ENCODE measurements at regions not wholly inside any gene's neighbourhood (a gene's known extent, or its start where the extent isn't known, plus 50 kb on each side); places are given as distances from the start of the nearest gene placed in this dataset.
A peak's percentile ranks its signal among the peaks of the same experiment; 100 is the strongest.

GRCh38 chr15:81502439-81502838 is 128.4 kb upstream of the TMC3 start:
- no peak overlapping the region for H3K4me2 ChIP-seq
- no peaks in the 10 kb centered on the region for H3K27me3 ChIP-seq (ENCODE audit: insufficient read depth)
- DNase-seq: no peak
- no peaks in the 10 kb centered on the region for H4K20me1 ChIP-seq (ENCODE audit: insufficient read depth)
- H3F3A ChIP-seq (replicated peaks; ENCODE audit: insufficient read depth): peaks cover 21% of the 10 kb centered on the region
- H3K4me3 ChIP-seq (ENCODE audit: low read depth in 2 of 2, low read length in 1 of 2): no peak overlapping the region
- no peak overlapping the region for H2AFZ ChIP-seq (ENCODE audit: low read depth)
- POLR2A ChIA-PET: no interaction called here
- TF ChIP-seq MEF2A (IDR thresholded peaks at IDR 0.05; ENCODE audit: borderline replicate concordance, low read depth): 0 out of 2 replicates have a peak, but pooled peaks have one; percentile 16
- no peak for TF ChIP-seq ZBTB33 (IDR thresholded peaks at IDR 0.05; ENCODE audit: borderline replicate concordance, low read depth)
- 51% methylated on average over 4 of the region's 4 CpGs for WGBS (ENCODE audit: low lambda C conversion rate)
- no peaks in the 10 kb centered on the region for H3K36me3 ChIP-seq (replicated peaks in 1 of 2; ENCODE audit: control insufficient read depth in 1 of 2, insufficient read depth in 2 of 2, low read length in 1 of 2)
- H3K9me2 ChIP-seq: no peaks in the 10 kb centered on the region
- H3K79me2 ChIP-seq (ENCODE audit: insufficient read depth): no peaks in the 10 kb centered on the region
- H3K9ac ChIP-seq: no peak overlapping the region
- H3K9me3 ChIP-seq: no peaks in the 10 kb centered on the region
- H3K4me1 ChIP-seq (ENCODE audit: control insufficient read depth in 1 of 2, insufficient read depth in 2 of 2, low read depth in 1 of 2, low read length in 1 of 2): peaks cover 0 to 5% of the 10 kb centered on the region in 2 experiments; a peak in 1 of 4 replicates
- CTCF ChIA-PET: interaction anchor here (1.3 kb wide), 1 partner anchor 10 kb away, joined by 5 read pairs; no protein-coding TSS in a partner anchor
- H3K27ac ChIP-seq (ENCODE audit: low read depth in 2 of 2, low read length in 1 of 2): peak overlapping the region in 1 of 2 experiments; percentile 88; a peak in 2 of 4 replicates

GRCh38 chr15:81500081-81500480 is 126.1 kb upstream of the TMC3 start:
- DNase-seq: no peak
- no peaks in the 10 kb centered on the region for H3K9me3 ChIP-seq
- ChIA-PET CTCF (interaction anchor here (1.1 kb wide), 1 partner anchor 20 kb away, joined by 3 read pairs; no protein-coding TSS in a partner anchor), POLR2A (no interaction called here)
- no peak overlapping the region for H2AFZ ChIP-seq (ENCODE audit: low read depth)
- TF ChIP-seq NRF1 (IDR thresholded peaks at IDR 0.05; ENCODE audit: low read depth, low read length) (no peak), SIN3A (IDR thresholded peaks at IDR 0.05; ENCODE audit: borderline replicate concordance, low read depth, low read length) (no peak), GABPA (IDR thresholded peaks at IDR 0.05; ENCODE audit: low read depth) (no peak), FOXM1 (IDR thresholded peaks at IDR 0.05; ENCODE audit: low read depth) (no peak), RAD21 (IDR thresholded peaks at IDR 0.05; ENCODE audit: low read length) (no peak), TEAD4 (IDR thresholded peaks at IDR 0.05; ENCODE audit: borderline replicate concordance, insufficient read depth) (no peak), TCF12 (IDR thresholded peaks at IDR 0.05) (no peak), EP300 (IDR thresholded peaks at IDR 0.05; ENCODE audit: borderline replicate concordance in 1 of 2, low read depth in 1 of 2, low read length in 1 of 2) (no peak), USF1 (IDR thresholded peaks at IDR 0.05; ENCODE audit: borderline replicate concordance, low read depth) (no peak)
- no peak overlapping the region for H3K9ac ChIP-seq
- peaks cover 0 to 5% of the 10 kb centered on the region in 2 experiments; a peak in 1 of 4 replicates for H3K4me1 ChIP-seq (ENCODE audit: control insufficient read depth in 1 of 2, insufficient read depth in 2 of 2, low read depth in 1 of 2, low read length in 1 of 2)
- no peaks in the 10 kb centered on the region for H3K27me3 ChIP-seq (ENCODE audit: insufficient read depth)
- no peak overlapping the region for H3K4me2 ChIP-seq
- H3F3A ChIP-seq (replicated peaks; ENCODE audit: insufficient read depth): peaks cover 19% of the 10 kb centered on the region
- no peak overlapping the region for H3K27ac ChIP-seq (ENCODE audit: low read depth in 2 of 2, low read length in 1 of 2)
- no peaks in the 10 kb centered on the region for H4K20me1 ChIP-seq (ENCODE audit: insufficient read depth)
- no peaks in the 10 kb centered on the region for H3K79me2 ChIP-seq (ENCODE audit: insufficient read depth)
- no peaks in the 10 kb centered on the region for H3K36me3 ChIP-seq (replicated peaks in 1 of 2; ENCODE audit: control insufficient read depth in 1 of 2, insufficient read depth in 2 of 2, low read length in 1 of 2)
- no peaks in the 10 kb centered on the region for H3K9me2 ChIP-seq
- 62% methylated on average over 4 of the region's 4 CpGs for WGBS (ENCODE audit: low lambda C conversion rate)
- H3K4me3 ChIP-seq (ENCODE audit: low read depth in 2 of 2, low read length in 1 of 2): no peak overlapping the region
